Stimulated activated naive B cell treated with anti-CD40 and anti-IgM and Interleukin-4, amounts not matched to agents 10 μg/mL and 1 μg/mL and 100 μg/mL, for 72 hours (primary cell): ENCODE measurements at regions not wholly inside any gene's neighbourhood (a gene's known extent, or its start where the extent isn't known, plus 50 kb on each side); places are given as distances from the start of the nearest gene placed in this dataset.
"Not testable (repeated sequence)": the region's sequence is repeated elsewhere in the genome, so short reads cannot be mapped to it uniquely, and the experiment has no call there.

Experiments
- ATAC-seq, 2 donors: fragments of 150-1000 bp; cut with Tn5 transposase; replicated peaks; 2 replicates each; pipeline ENCODE4 v1.10.0; 2021; ENCODE audit warnings: moderate library complexity in 1 of 2
- DNase-seq: peaks from one replicate; pipeline ENCODE4 v3.0.0; 2021
- H3K27ac Mint-ChIP-seq: one replicate; pipeline ENCODE4 v1.8.0; 2022; ENCODE audit warnings: mild to moderate bottlenecking, mixed read lengths
- H3K27me3 Mint-ChIP-seq, 2 donors: one replicate each; pipeline ENCODE4 v1.8.0; 2022; ENCODE audit warnings: mixed read lengths in 2 of 2
- H3K36me3 Mint-ChIP-seq, 2 donors: one replicate each; pipeline ENCODE4 v1.8.0; 2022; ENCODE audit warnings: mixed read lengths in 2 of 2, mild to moderate bottlenecking in 1 of 2
- H3K4me1 Mint-ChIP-seq, 2 donors: one replicate each; pipeline ENCODE4 v1.8.0; 2022; ENCODE audit warnings: mixed read lengths in 2 of 2, mild to moderate bottlenecking in 1 of 2
- H3K4me3 Mint-ChIP-seq, 2 donors: one replicate each; pipeline ENCODE4 v1.8.0; 2022; ENCODE audit warnings: mild to moderate bottlenecking in 2 of 2, mixed read lengths in 2 of 2, moderate library complexity in 1 of 2
- H3K9me3 Mint-ChIP-seq, 2 donors: one replicate each; pipeline ENCODE4 v1.8.0; 2022; ENCODE audit warnings: mixed read lengths in 2 of 2, mild to moderate bottlenecking in 1 of 2

- DNase-seq (no peak), ATAC-seq (no peak)
- Mint-ChIP-seq H3K4me1 (peaks cover 11 to 15% of the 10 kb centered on the region in 2 donors), H3K27ac (no peak overlapping the region), H3K36me3 (no peaks in the 10 kb centered on the region), H3K4me3 (no peak overlapping the region), H3K27me3 (peaks cover 9 to 10% of the 10 kb centered on the region in 2 donors), H3K9me3 (no peaks in the 10 kb centered on the region)
Measured at GRCh38 chr10:23529625-23530024, 90.8 kb downstream of the OTUD1 start.

- Mint-ChIP-seq H3K27ac (no peak overlapping the region), H3K4me3 (no peak overlapping the region), H3K27me3 (peaks cover 9 to 10% of the 10 kb centered on the region in 2 donors), H3K4me1 (peaks cover 8 to 12% of the 10 kb centered on the region in 2 donors), H3K9me3 (no peaks in the 10 kb centered on the region), H3K36me3 (no peaks in the 10 kb centered on the region)
- DNase-seq (no peak), ATAC-seq (no peak)
Measured at GRCh38 chr10:23530079-23530478, 91.2 kb downstream of the OTUD1 start.

GRCh38 chr10:23533212-23533611 is 94.3 kb downstream of the OTUD1 start:
- ATAC-seq: peak in 1 of 2 donors; percentile 47
- H3K9me3 Mint-ChIP-seq: no peaks in the 10 kb centered on the region
- H3K4me3 Mint-ChIP-seq: no peak overlapping the region
- H3K4me1 Mint-ChIP-seq: peaks cover 7 to 12% of the 10 kb centered on the region in 2 donors
- no peak for DNase-seq
- no peaks in the 10 kb centered on the region for H3K36me3 Mint-ChIP-seq
- H3K27ac Mint-ChIP-seq: no peak overlapping the region
- H3K27me3 Mint-ChIP-seq: peaks cover 5 to 10% of the 10 kb centered on the region in 2 donors

GRCh38 chr10:23534326-23534725 is 95.5 kb downstream of the OTUD1 start:
- H3K36me3 Mint-ChIP-seq: no peaks in the 10 kb centered on the region
- no peak overlapping the region for H3K27ac Mint-ChIP-seq
- H3K27me3 Mint-ChIP-seq: peaks cover 5 to 10% of the 10 kb centered on the region in 2 donors
- H3K4me1 Mint-ChIP-seq: peaks cover 7 to 12% of the 10 kb centered on the region in 2 donors
- DNase-seq (no peak), ATAC-seq (no peak)
- H3K4me3 Mint-ChIP-seq: no peak overlapping the region
- H3K9me3 Mint-ChIP-seq: no peaks in the 10 kb centered on the region

- no peak for ATAC-seq
- Mint-ChIP-seq H3K9me3 (no peaks in the 10 kb centered on the region), H3K4me1 (peaks cover 10 to 17% of the 10 kb centered on the region in 2 donors), H3K27me3 (peaks cover 5 to 10% of the 10 kb centered on the region in 2 donors), H3K27ac (no peak overlapping the region), H3K4me3 (no peak overlapping the region), H3K36me3 (no peaks in the 10 kb centered on the region)
- DNase-seq: no peak
Measured at GRCh38 chr10:23534761-23535160, 95.9 kb downstream of the OTUD1 start.

- no peak for DNase-seq
- no peak for ATAC-seq
- Mint-ChIP-seq H3K27me3 (peaks cover 5 to 10% of the 10 kb centered on the region in 2 donors), H3K4me1 (peaks cover 13 to 23% of the 10 kb centered on the region in 2 donors), H3K4me3 (no peak overlapping the region), H3K9me3 (no peaks in the 10 kb centered on the region), H3K36me3 (no peaks in the 10 kb centered on the region), H3K27ac (no peak overlapping the region)
Measured at GRCh38 chr10:23535381-23535780, 96.5 kb downstream of the OTUD1 start.

- H3K27me3 Mint-ChIP-seq: no peaks in the 10 kb centered on the region
- DNase-seq (no peak), ATAC-seq (no peak)
- no peaks in the 10 kb centered on the region for H3K36me3 Mint-ChIP-seq
- H3K27ac Mint-ChIP-seq: no peak overlapping the region
- peaks cover 16 to 32% of the 10 kb centered on the region in 2 donors for H3K4me1 Mint-ChIP-seq
- H3K4me3 Mint-ChIP-seq: no peak overlapping the region
- H3K9me3 Mint-ChIP-seq: no peaks in the 10 kb centered on the region
Measured at GRCh38 chr10:23538968-23539367, 100.1 kb downstream of the OTUD1 start.

- DNase-seq (no peak), ATAC-seq (no peak)
- H3K27ac Mint-ChIP-seq: no peak overlapping the region
- H3K36me3 Mint-ChIP-seq: peaks cover 0 to 12% of the 10 kb centered on the region in 2 donors
- H3K9me3 Mint-ChIP-seq: peaks cover under 1 to 5% of the 10 kb centered on the region in 2 donors
- no peaks in the 10 kb centered on the region for H3K27me3 Mint-ChIP-seq
- H3K4me1 Mint-ChIP-seq: peaks cover 16 to 31% of the 10 kb centered on the region in 2 donors
- no peak overlapping the region for H3K4me3 Mint-ChIP-seq
Measured at GRCh38 chr10:23540401-23541030, 101.6 kb downstream of the OTUD1 start.

GRCh38 chr10:23543691-23544380 is 105.0 kb downstream of the OTUD1 start:
- Mint-ChIP-seq H3K36me3 (peaks cover 7 to 27% of the 10 kb centered on the region in 2 donors), H3K4me3 (no peak overlapping the region)
- no peak for ATAC-seq

GRCh38 chr10:23545866-23546265 is 107.0 kb downstream of the OTUD1 start:
- DNase-seq, ATAC-seq, H3K27ac Mint-ChIP-seq, H3K4me3 Mint-ChIP-seq, H3K27me3 Mint-ChIP-seq: not testable (repeated sequence)
- Mint-ChIP-seq H3K9me3 (peaks cover 17 to 26% of the 10 kb centered on the region in 2 donors), H3K4me1 (peaks cover 12 to 27% of the 10 kb centered on the region in 2 donors), H3K36me3 (peaks cover 7 to 27% of the 10 kb centered on the region in 2 donors)

More at GRCh38 chr10:23543691-23544380, 105.0 kb downstream of the OTUD1 start:
- Mint-ChIP-seq H3K4me1 (peaks cover 19 to 42% of the 10 kb centered on the region in 2 donors), H3K27me3 (no peaks in the 10 kb centered on the region), H3K27ac (no peak overlapping the region), H3K9me3 (peaks cover 16 to 26% of the 10 kb centered on the region in 2 donors)
- no peak for DNase-seq

- DNase-seq (no peak), ATAC-seq (peak in 1 of 2 donors; percentile 23)
- H3K36me3 Mint-ChIP-seq: no peaks in the 10 kb centered on the region
- H3K27ac Mint-ChIP-seq: peak overlapping the region; percentile 53
- no peak overlapping the region for H3K4me3 Mint-ChIP-seq
- no peaks in the 10 kb centered on the region for H3K9me3 Mint-ChIP-seq
- peaks cover under 1 to 9% of the 10 kb centered on the region in 2 donors for H3K27me3 Mint-ChIP-seq
- no peaks in the 10 kb centered on the region for H3K4me1 Mint-ChIP-seq
Measured at GRCh38 chr10:23556727-23557440, 118.0 kb downstream of the OTUD1 start.

- DNase-seq (no peak), ATAC-seq (no peak)
- H3K4me1 Mint-ChIP-seq: no peaks in the 10 kb centered on the region
- H3K27ac Mint-ChIP-seq: no peak overlapping the region
- peaks cover 6 to 7% of the 10 kb centered on the region in 2 donors for H3K9me3 Mint-ChIP-seq
- H3K36me3 Mint-ChIP-seq: peaks cover 2 to 8% of the 10 kb centered on the region in 2 donors
- no peak overlapping the region for H3K4me3 Mint-ChIP-seq
- H3K27me3 Mint-ChIP-seq: peaks cover 9 to 14% of the 10 kb centered on the region in 2 donors
Measured at GRCh38 chr10:23557777-23558176, 118.9 kb downstream of the OTUD1 start.

- no peak for DNase-seq
- Mint-ChIP-seq H3K4me3 (no peak overlapping the region), H3K36me3 (peaks cover 3 to 8% of the 10 kb centered on the region in 2 donors)
Measured at GRCh38 chr10:23558361-23558799, 119.5 kb downstream of the OTUD1 start.

GRCh38 chr10:23568996-23569395 is 130.1 kb downstream of the OTUD1 start:
- Mint-ChIP-seq H3K4me3 (no peak overlapping the region), H3K27ac (no peak overlapping the region)
- ATAC-seq: no peak

More at GRCh38 chr10:23558361-23558799, 119.5 kb downstream of the OTUD1 start:
- Mint-ChIP-seq H3K27ac (no peak overlapping the region), H3K4me1 (no peaks in the 10 kb centered on the region), H3K9me3 (peaks cover 6 to 8% of the 10 kb centered on the region in 2 donors), H3K27me3 (peaks cover 10 to 14% of the 10 kb centered on the region in 2 donors)
- no peak for ATAC-seq

More at GRCh38 chr10:23568996-23569395, 130.1 kb downstream of the OTUD1 start:
- Mint-ChIP-seq H3K9me3 (peaks cover 16 to 22% of the 10 kb centered on the region in 2 donors), H3K27me3 (peaks cover 8 to 11% of the 10 kb centered on the region in 2 donors), H3K4me1 (no peaks in the 10 kb centered on the region), H3K36me3 (peaks cover 0 to 5% of the 10 kb centered on the region in 2 donors)
- no peak for DNase-seq
